Panc1 (cell line): ENCODE measurements at regions not wholly inside any gene's neighbourhood (a gene's known extent, or its start where the extent isn't known, plus 50 kb on each side); places are given as distances from the start of the nearest gene placed in this dataset.

Experiments used
- ATAC-seq: fragments of 200-7000 bp; cut with Tn5 transposase; 2 replicates; pipeline ENCODE4 v1.9.1; 2020; ENCODE audit warnings: mild to moderate bottlenecking, moderate library complexity
- BruUV-seq: library from RNA; stranded (reverse); fragments of 400-500 nt; replicated peaks from 2 replicates; lab custom pipeline; 2021; lab: Mats Ljungman, UMichigan
- CTCF ChIA-PET: fragments of 300-600 bp; sonication (Branson Sonifier 250); formaldehyde crosslinking; loops from one replicate; lab custom pipeline; 2022; ENCODE audit warnings: antibody characterized with exemption; lab: Charles Lee
- POLR2A ChIA-PET: fragments of 300-600 bp; sonication (Branson Sonifier 250); formaldehyde crosslinking; loops from one replicate; lab custom pipeline; 2022; ENCODE audit warnings: antibody characterized with exemption; lab: Charles Lee
- DNase-seq: peaks from one replicate; pipeline ENCODE4 v3.0.0-alpha.2; 2010; ENCODE audit warnings: low read depth, low spot score
- H3K27ac ChIP-seq: 2 replicates; pipeline ENCODE4 v1.5.1; 2011; ENCODE audit warnings: mild to moderate bottlenecking, low read length, inconsistent platforms
- H3K27me3 ChIP-seq: fragments of 200-500 bp; sonication (Bioruptor generic); 2 replicates; pipeline ENCODE4 v1.6.0; 2014; ENCODE audit warnings: low read length, inconsistent platforms; ENCODE audit not compliant: control insufficient read depth, insufficient read depth
- H3K36me3 ChIP-seq: fragments of 200-500 bp; sonication (Bioruptor generic); 2 replicates; pipeline ENCODE4 v1.5.1; 2014; ENCODE audit warnings: inconsistent platforms, mild to moderate bottlenecking, low read length, moderate library complexity; ENCODE audit not compliant: control insufficient read depth, insufficient read depth
- H3K4me1 ChIP-seq: 2 replicates; pipeline ENCODE4 v1.5.1; 2011; ENCODE audit warnings: inconsistent platforms, mild to moderate bottlenecking, low read length, moderate library complexity; ENCODE audit not compliant: control insufficient read depth, insufficient read depth
- H3K4me3 ChIP-seq, 2 experiments: 2 replicates each; pipeline ENCODE4 v1.5.1; 2011 to 2012; ENCODE audit warnings: low read depth in 2 of 2, low read length in 2 of 2, mild to moderate bottlenecking in 2 of 2, inconsistent platforms in 1 of 2, moderate library complexity in 1 of 2
- H3K9me3 ChIP-seq: fragments of 200-500 bp; sonication (Bioruptor generic); 2 replicates; pipeline ENCODE4 v1.5.1; 2014; ENCODE audit warnings: low read depth, mild to moderate bottlenecking, inconsistent platforms, low read length, moderate library complexity; ENCODE audit not compliant: control insufficient read depth, insufficient read depth
- CTCF ChIP-seq: fragments of 450-650 bp; IDR thresholded peaks from 2 replicates; pipeline ENCODE4 v1.5.1; 2017; ENCODE audit warnings: mild to moderate bottlenecking
- POLR2AphosphoS5 ChIP-seq: IDR thresholded peaks from 2 replicates; pipeline ENCODE4 v1.6.1; 2012; ENCODE audit warnings: mild to moderate bottlenecking, low read depth, low read length, moderate library complexity
- SIN3A ChIP-seq: IDR thresholded peaks from 2 replicates; pipeline ENCODE4 v1.6.1; 2012; ENCODE audit warnings: low read depth, mild to moderate bottlenecking, low read length, moderate library complexity, borderline replicate concordance; ENCODE audit not compliant: insufficient read depth
- TCF7L2 ChIP-seq: IDR thresholded peaks from 2 replicates; pipeline ENCODE4 v1.6.1; 2011; ENCODE audit warnings: mild to moderate bottlenecking, low read depth, low read length, inconsistent platforms
- in situ Hi-C: cut with HindIII; loops from 2 replicates; pipeline ENCODE4 v1.10.0; 2016; ENCODE audit warnings: low sequenced_read_pairs, low pct_unique_long_range_greater_than_20kb
- intact Hi-C: fragments of 100-400 bp; cut with micrococcal nuclease; formaldehyde crosslinking; loops from one replicate; pipeline ENCODE4 v1.10.0; 2022; ENCODE audit not compliant: unreplicated experiment
- TF ChIP-seq, protein P1 (sequence below), 2 experiments: IDR thresholded peaks; 2 replicates each; pipeline ENCODE4 v1.6.1; 2011 to 2012; ENCODE audit warnings: low read depth in 2 of 2, control low read depth in 1 of 2, low read length in 1 of 2, mild to moderate bottlenecking in 1 of 2, moderate library complexity in 1 of 2; ENCODE audit not compliant: insufficient read depth in 1 of 2

DNA sequence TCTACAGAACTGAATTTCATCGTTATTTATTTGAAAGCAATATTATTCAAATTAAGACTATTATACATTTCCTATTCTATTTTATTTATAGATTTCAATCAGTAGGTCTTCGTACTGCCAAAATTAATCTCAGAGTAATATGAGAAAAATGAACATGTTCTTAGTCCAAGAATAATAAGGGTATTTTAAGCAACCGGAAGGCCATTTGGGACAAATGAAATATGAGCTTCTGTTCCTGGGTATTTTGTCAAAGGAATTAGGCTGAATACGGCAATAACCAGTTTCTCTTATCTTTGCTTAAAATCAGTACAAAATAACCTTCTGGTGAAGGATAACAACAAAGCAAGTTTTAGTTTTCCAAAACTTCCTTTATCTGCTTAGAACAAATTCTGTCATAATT lies 410.3 kb upstream of the PRR16 start:
- no peaks in the 10 kb centered on the region for H3K4me1 ChIP-seq
- in situ Hi-C loops: no loop called here
- ATAC-seq (no peak), DNase-seq (no peak)
- no peak overlapping the region for H3K4me3 ChIP-seq
- H3K36me3 ChIP-seq: no peaks in the 10 kb centered on the region
- no peaks in the 10 kb centered on the region for H3K27me3 ChIP-seq
- no peak overlapping the region for H3K27ac ChIP-seq
- no TSS peak for BruUV-seq
- ChIA-PET POLR2A (no interaction called here), CTCF (no interaction called here)
- TF ChIP-seq CTCF (no peak), TCF7L2 (no peak), POLR2AphosphoS5 (no peak), SIN3A (no peak)
- TF ChIP-seq, protein P1, sequence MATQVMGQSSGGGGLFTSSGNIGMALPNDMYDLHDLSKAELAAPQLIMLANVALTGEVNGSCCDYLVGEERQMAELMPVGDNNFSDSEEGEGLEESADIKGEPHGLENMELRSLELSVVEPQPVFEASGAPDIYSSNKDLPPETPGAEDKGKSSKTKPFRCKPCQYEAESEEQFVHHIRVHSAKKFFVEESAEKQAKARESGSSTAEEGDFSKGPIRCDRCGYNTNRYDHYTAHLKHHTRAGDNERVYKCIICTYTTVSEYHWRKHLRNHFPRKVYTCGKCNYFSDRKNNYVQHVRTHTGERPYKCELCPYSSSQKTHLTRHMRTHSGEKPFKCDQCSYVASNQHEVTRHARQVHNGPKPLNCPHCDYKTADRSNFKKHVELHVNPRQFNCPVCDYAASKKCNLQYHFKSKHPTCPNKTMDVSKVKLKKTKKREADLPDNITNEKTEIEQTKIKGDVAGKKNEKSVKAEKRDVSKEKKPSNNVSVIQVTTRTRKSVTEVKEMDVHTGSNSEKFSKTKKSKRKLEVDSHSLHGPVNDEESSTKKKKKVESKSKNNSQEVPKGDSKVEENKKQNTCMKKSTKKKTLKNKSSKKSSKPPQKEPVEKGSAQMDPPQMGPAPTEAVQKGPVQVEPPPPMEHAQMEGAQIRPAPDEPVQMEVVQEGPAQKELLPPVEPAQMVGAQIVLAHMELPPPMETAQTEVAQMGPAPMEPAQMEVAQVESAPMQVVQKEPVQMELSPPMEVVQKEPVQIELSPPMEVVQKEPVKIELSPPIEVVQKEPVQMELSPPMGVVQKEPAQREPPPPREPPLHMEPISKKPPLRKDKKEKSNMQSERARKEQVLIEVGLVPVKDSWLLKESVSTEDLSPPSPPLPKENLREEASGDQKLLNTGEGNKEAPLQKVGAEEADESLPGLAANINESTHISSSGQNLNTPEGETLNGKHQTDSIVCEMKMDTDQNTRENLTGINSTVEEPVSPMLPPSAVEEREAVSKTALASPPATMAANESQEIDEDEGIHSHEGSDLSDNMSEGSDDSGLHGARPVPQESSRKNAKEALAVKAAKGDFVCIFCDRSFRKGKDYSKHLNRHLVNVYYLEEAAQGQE (IDR thresholded peaks at IDR 0.05; ENCODE audit: insufficient read depth in 1 of 2, low read depth in 2 of 2, low read length in 1 of 2): no peak
- H3K9me3 ChIP-seq: no peaks in the 10 kb centered on the region
- intact Hi-C loops: no loop called here

- Histone ChIP-seq H3K27ac (no peak overlapping the region), H3K9me3 (no peaks in the 10 kb centered on the region), H3K27me3 (no peaks in the 10 kb centered on the region), H3K4me1 (no peaks in the 10 kb centered on the region), H3K4me3 (no peak overlapping the region), H3K36me3 (no peaks in the 10 kb centered on the region)
- TF ChIP-seq POLR2AphosphoS5: no peak
- TF ChIP-seq, protein P1 (IDR thresholded peaks at IDR 0.05; ENCODE audit: insufficient read depth in 1 of 2, low read depth in 2 of 2, low read length in 1 of 2): no peak
- no peak for TF ChIP-seq SIN3A
- no peak for TF ChIP-seq TCF7L2
- no peak for TF ChIP-seq CTCF
- DNase-seq (no peak), ATAC-seq (no peak)
- ChIA-PET POLR2A (no interaction called here), CTCF (no interaction called here)
- intact Hi-C loops: no loop called here
- no TSS peak for BruUV-seq
- in situ Hi-C loops: no loop called here
These were observed 408.2 kb upstream of the PRR16 start for GRCh38 chr5:120055858-120056257.
